ENCODE measurements at regions not wholly inside any gene's neighbourhood (a gene's known extent, or its start where the extent isn't known, plus 50 kb on each side); places are given as distances from the start of the nearest gene placed in this dataset.

- H3K27me3 ChIP-seq: no peaks in the 10 kb centered on the region
- no peak overlapping the region for H3K4me3 ChIP-seq
- no peaks in the 10 kb centered on the region for H3K4me1 ChIP-seq
- 80 to 84% methylated on average over 4 of the region's 4 CpGs for WGBS, 2 donors (ENCODE audit: low coverage in 1 of 2)
- intact Hi-C loops (cut with DNase I; ENCODE audit: low total_unique reads): no loop called here
- DNase-seq: no peak
- no peak for TF ChIP-seq EP300 (IDR thresholded peaks at IDR 0.05; ENCODE audit: low read depth)
- no peak for TF ChIP-seq POLR2AphosphoS5 (IDR thresholded peaks at IDR 0.05)
- no peak for TF ChIP-seq POLR2A (IDR thresholded peaks at IDR 0.05)
- TF ChIP-seq CTCF (IDR thresholded peaks at IDR 0.05): no peak
- H3K36me3 ChIP-seq: no peaks in the 10 kb centered on the region
- in situ Hi-C loops (cut with MboI; ENCODE audit: low pct_ligation_motif_present in 1 of 4, low pct_unique_long_range_greater_than_20kb in 1 of 4, low sequenced_read_pairs in 3 of 4): no loop called here
- H3K9me3 ChIP-seq: no peaks in the 10 kb centered on the region
- no peak overlapping the region for H3K27ac ChIP-seq
These were observed 243.4 kb upstream of the RPS23 start for GRCh38 chr5:82521431-82522051.

DNA sequence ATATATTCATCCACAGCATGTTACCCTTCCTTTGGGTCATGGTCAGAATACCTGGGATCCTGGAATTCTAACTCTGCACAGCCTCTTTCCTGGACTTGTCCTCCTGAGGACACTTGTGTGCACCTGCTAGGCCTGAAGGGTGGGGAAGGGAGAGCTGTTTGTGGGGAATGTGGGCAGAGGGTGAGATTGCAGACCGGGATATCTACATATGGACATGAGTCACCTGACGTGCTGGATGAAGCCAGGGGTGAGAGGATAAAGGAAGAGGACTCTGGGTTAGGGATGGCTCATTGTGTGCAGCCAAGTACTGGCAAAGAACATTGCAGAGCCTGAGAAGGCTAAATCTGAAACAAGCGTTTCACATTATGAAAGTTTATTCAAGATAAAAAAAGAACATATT lies 241.4 kb upstream of the RPS23 start:
- DNase-seq: no peak
- Histone ChIP-seq H3K27ac (no peak overlapping the region), H3K4me1 (no peaks in the 10 kb centered on the region), H3K9me3 (no peaks in the 10 kb centered on the region), H3K36me3 (no peaks in the 10 kb centered on the region), H3K4me3 (no peak overlapping the region), H3K27me3 (no peaks in the 10 kb centered on the region)
- TF ChIP-seq CTCF (IDR thresholded peaks at IDR 0.05) (no peak), POLR2AphosphoS5 (IDR thresholded peaks at IDR 0.05) (no peak), EP300 (IDR thresholded peaks at IDR 0.05; ENCODE audit: low read depth) (no peak), POLR2A (IDR thresholded peaks at IDR 0.05) (no peak)
- intact Hi-C loops (cut with DNase I; ENCODE audit: low total_unique reads): no loop called here
- in situ Hi-C loops (cut with MboI; ENCODE audit: low pct_ligation_motif_present in 1 of 4, low pct_unique_long_range_greater_than_20kb in 1 of 4, low sequenced_read_pairs in 3 of 4): no loop called here
- WGBS, 2 donors (ENCODE audit: low coverage in 1 of 2): 74 to 93% methylated on average over 3 of the region's 3 CpGs

DNA sequence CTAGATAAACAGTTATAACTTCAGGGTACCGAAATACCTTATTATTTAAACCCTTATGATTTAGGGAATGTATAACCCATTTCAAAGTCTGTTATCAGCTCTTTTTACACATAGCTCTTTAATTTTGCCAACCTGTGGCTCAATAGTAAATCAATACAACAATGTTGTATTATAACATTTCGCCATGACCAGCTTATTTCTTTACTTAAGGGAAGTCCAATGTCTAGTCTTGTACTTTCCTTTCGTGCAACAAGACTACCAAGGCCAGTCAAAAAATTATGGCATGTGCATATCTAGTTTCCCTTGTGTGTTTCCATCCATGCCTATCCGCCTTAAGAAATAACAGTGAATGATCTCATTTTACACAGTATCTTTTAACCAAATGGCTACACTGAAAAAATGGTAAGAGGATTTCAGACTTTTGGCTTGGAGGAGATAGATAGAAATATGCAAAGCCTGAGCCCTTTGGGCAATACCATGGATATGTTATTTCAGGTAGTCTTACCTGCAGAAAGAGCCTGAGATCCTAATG lies 239.5 kb upstream of the RPS23 start:
- no peak overlapping the region for H3K4me3 ChIP-seq
- no peak overlapping the region for H3K27ac ChIP-seq
- H3K36me3 ChIP-seq: no peaks in the 10 kb centered on the region
- TF ChIP-seq EP300 (IDR thresholded peaks at IDR 0.05; ENCODE audit: low read depth): no peak
- no peak for TF ChIP-seq POLR2AphosphoS5 (IDR thresholded peaks at IDR 0.05)
- WGBS, 2 donors (ENCODE audit: low coverage in 1 of 2): 84 to 89% methylated on average over 4 of the region's 4 CpGs
- in situ Hi-C loops (cut with MboI; ENCODE audit: low pct_ligation_motif_present in 1 of 4, low pct_unique_long_range_greater_than_20kb in 1 of 4, low sequenced_read_pairs in 3 of 4) (no loop called here), intact Hi-C loops (cut with DNase I; ENCODE audit: low total_unique reads) (no loop called here)
- no peaks in the 10 kb centered on the region for H3K4me1 ChIP-seq
- no peaks in the 10 kb centered on the region for H3K27me3 ChIP-seq
- DNase-seq: no peak
- no peaks in the 10 kb centered on the region for H3K9me3 ChIP-seq

DNA sequence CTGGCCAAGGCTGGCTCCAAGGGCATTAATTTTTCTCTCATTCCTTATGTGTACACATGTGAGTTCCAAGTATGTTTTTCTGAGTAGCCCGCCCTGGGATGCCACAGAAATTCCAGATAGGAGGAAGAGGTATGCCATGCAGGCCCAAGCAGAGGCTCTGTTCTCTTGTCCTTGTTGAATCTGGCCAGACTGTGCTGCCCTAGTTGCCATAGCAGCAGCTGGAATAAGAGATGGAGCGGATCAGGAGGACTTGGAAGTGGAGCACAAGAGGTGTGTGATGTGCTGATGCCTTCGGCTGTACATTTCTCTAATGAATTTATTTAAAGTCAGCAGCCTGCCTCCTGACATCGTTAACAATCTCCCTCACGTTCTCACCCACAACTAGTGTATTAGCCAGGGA lies 235.6 kb upstream of the RPS23 start:
- H3K27me3 ChIP-seq: no peaks in the 10 kb centered on the region
- no peak overlapping the region for H3K4me3 ChIP-seq
- in situ Hi-C loops (cut with MboI; ENCODE audit: low pct_ligation_motif_present in 1 of 4, low pct_unique_long_range_greater_than_20kb in 1 of 4, low sequenced_read_pairs in 3 of 4): no loop called here
- no peak overlapping the region for H3K27ac ChIP-seq
- H3K4me1 ChIP-seq: no peaks in the 10 kb centered on the region
- TF ChIP-seq EP300 (IDR thresholded peaks at IDR 0.05; ENCODE audit: low read depth) (no peak), CTCF (IDR thresholded peaks at IDR 0.05) (no peak), POLR2AphosphoS5 (IDR thresholded peaks at IDR 0.05) (no peak), POLR2A (IDR thresholded peaks at IDR 0.05) (no peak)
- 84 to 100% methylated on average over 4 to 5 of the region's 5 CpGs for WGBS, 2 donors (ENCODE audit: low coverage in 1 of 2)
- no peaks in the 10 kb centered on the region for H3K36me3 ChIP-seq
- intact Hi-C loops (cut with DNase I; ENCODE audit: low total_unique reads): no loop called here
- no peak for DNase-seq
- no peaks in the 10 kb centered on the region for H3K9me3 ChIP-seq

DNA sequence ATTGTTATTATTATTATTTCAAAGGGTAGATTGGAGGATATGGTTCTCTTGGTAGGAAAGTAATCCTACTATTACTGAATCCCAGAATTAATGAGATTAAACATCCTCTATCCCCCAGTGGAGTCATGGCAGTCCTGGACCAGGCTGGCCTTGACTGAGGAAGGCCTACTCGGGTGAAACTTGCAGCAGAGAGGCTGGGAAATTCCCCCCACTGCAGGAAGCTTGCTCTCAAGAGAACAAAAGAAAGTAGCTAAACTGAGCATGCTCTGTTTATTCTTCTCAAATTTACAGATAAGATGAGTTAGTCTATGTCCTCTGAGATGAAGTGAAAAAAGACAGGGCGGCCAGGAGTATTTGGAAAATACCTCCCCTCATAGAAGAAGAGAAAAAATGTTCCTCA lies 233.9 kb upstream of the RPS23 start:
- intact Hi-C loops (cut with DNase I; ENCODE audit: low total_unique reads): no loop called here
- H3K36me3 ChIP-seq: no peaks in the 10 kb centered on the region
- no peaks in the 10 kb centered on the region for H3K9me3 ChIP-seq
- no peak for TF ChIP-seq POLR2AphosphoS5 (IDR thresholded peaks at IDR 0.05)
- no peak for TF ChIP-seq EP300 (IDR thresholded peaks at IDR 0.05; ENCODE audit: low read depth)
- no peak for TF ChIP-seq CTCF (IDR thresholded peaks at IDR 0.05)
- no peak for TF ChIP-seq POLR2A (IDR thresholded peaks at IDR 0.05)
- H3K27me3 ChIP-seq: no peaks in the 10 kb centered on the region
- no peak for DNase-seq
- 63 to 66% methylated on average over 2 of the region's 2 CpGs for WGBS, 2 donors (ENCODE audit: low coverage in 1 of 2)
- H3K4me1 ChIP-seq: no peaks in the 10 kb centered on the region
- no peak overlapping the region for H3K27ac ChIP-seq
- H3K4me3 ChIP-seq: no peak overlapping the region
- in situ Hi-C loops (cut with MboI; ENCODE audit: low pct_ligation_motif_present in 1 of 4, low pct_unique_long_range_greater_than_20kb in 1 of 4, low sequenced_read_pairs in 3 of 4): no loop called here

Measured in transverse colon (tissue), 4 donors.